ENCODE measurements at regions not wholly inside any gene's neighbourhood (a gene's known extent, or its start where the extent isn't known, plus 50 kb on each side); places are given as distances from the start of the nearest gene placed in this dataset.

- no peak for TF ChIP-seq CTCF (IDR thresholded peaks at IDR 0.05)
- TF ChIP-seq EP300 (IDR thresholded peaks at IDR 0.05): no peak
Measured at GRCh38 chr5:61820836-61821235, 485.2 kb upstream of the KIF2A start.

Measured in sigmoid colon (tissue), 4 donors.